RPMI7951 (cell line): ENCODE measurements at regions not wholly inside any gene's neighbourhood (a gene's known extent, or its start where the extent isn't known, plus 50 kb on each side); places are given as distances from the start of the nearest gene placed in this dataset.

ENCODE experiments used
- DNase-seq: peaks from one replicate; pipeline ENCODE4 v3.0.0-alpha.2; 2012; ENCODE audit warnings: low read depth

DNA sequence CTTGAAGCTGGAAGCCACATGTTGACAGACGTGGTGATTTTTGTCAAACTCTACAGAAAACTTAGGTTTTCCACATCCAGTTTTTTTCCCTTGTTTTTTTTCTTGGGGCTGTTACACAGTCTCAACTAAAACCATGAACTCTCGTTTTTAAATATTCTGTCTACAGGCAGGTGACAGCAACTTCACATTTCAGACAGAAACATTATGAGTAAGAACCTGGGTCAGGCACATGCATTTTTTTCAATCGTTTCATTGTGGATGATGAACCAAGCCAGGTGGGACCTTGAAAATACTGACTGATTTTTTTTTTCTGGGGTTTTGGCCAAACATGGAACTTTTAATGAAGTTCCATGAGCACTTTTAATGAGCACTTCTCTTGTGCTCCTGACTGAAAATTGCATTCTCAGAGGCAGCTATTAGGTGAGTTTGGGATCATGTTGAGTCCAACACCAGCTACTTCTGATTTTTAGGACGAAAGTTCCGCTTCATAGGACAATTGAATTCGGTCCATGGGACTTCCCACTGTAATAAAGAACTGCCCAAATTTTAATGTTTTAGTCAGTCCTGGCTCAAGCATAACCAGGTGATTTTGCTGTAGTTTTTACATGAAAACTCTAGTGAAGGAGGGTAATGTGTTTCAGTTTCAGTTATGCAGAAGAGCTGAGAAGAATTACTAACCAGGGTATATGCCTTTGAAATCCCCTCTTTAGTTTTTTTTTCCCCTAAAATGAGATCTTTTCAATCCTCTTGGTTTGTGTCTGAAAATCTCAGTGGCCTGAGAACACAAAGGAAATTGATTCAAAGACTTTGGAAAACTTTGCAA, 93.2 kb upstream of the ADAMTS16 start:
- no peak for DNase-seq

DNA sequence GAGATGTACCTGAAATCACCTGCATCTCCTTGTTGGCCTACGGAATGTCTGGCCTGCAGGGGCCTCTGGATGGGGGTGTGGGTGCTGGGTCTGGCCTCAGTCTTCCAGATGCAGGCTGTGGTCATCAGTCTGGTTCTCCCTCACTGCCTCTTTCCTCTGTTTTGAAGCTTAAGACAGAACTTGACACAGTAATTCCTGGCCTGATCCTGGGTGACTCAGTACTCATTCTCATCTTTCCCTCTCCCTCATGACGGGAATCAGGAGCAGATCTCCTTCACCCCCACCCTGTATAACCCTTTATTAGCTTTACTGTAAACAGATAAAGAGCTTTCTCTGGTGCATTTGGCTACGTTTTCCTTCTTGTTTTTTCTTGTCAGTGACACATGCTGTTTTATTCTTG, 89.3 kb upstream of the ADAMTS16 start:
- no peak for DNase-seq

DNA sequence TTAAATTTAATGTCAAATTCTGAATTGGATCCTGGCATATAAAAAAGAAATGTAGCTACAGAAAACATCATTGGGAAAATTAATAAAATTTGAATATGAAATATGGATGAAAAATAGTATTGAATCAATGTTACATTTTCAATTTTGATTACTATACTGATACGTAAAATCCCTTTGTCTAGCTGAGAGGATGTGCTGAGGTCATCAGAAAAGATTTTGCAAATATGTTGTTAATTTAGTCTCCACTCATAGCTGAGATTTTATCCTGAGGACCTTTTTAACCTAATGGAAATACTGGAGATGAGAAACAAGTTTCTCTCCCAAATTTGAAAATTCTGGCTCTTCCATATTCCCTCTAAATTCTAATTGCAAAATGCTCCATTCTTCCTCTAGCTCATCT, 84.4 kb upstream of the ADAMTS16 start:
- no peak for DNase-seq

DNA sequence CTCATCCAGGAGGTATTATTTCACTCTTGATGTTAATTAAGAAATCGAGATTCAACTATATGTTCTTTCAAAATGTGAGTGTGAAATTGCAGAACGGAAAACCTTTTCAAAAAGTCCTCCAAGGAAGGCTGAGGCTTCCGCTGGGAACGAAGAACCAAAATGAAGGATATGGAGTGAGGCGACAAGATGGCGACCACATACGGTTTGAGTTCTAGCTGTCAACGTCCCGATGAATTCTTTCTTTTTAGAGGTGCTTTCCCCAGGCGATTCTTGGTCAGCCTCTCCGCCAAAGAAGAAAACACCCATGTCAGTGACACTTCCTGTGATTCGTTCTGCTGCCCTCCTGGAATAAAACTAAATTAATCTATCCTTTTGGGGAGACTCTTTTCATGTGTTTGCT, 78.3 kb upstream of the ADAMTS16 start:
- DNase-seq, result peak; percentile 24

DNA sequence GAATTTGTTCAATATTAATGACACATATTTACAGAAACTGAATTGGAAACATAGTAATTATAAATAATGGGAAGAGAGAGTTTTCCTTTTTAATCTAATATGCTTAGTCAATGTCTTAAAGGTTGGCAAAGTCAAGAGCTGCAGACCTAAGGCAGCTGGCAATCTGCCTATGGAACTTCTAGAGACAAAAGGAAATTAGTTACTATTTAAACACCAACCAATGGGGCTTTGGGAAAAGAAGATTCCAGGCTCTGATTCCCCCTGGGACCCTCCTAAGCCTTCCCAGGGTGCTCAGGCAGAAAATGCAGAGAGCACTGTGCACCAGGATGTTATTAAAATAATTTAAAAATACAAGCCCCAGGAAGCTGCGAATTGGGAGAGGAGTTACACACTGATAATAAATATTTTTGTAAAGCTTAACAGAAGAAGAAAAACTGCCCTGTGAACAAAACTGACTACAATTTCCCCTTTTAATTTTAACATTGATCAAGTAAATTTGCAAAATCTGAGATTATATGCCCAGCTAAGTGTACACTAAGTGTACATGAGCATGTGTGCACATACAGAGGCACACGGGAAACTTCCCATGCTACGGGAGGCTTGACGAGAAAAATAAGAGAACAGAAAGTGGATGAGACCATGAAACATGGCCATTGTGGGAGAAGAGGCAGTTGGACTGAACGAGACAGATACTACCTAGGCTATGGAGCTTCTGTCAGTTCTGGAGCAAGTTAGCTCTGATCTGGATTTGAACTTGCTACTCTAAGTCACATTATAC, 77.4 kb upstream of the ADAMTS16 start:
- peak; percentile 20 for DNase-seq

DNA sequence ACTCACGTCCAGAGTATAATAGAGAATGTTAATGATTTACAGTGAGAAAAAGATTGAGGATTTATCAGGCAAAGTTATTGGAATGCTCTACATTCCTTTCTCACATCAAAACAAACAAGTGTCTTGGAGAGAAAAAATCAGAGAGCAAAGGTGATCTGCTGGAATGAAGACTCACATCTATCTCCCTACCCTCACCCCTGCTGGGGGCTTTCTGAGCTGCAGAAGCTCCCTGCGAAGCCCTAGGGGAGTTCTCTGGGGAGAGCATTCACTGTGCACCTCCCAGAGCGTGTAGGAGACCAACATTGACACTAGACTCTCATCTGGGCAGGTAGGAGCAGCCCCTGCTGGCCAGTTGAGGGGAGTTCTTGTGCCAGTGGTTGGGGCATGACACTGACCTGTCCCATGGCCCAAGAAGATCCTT, 76.6 kb upstream of the ADAMTS16 start:
- peak; percentile 35 for DNase-seq

DNA sequence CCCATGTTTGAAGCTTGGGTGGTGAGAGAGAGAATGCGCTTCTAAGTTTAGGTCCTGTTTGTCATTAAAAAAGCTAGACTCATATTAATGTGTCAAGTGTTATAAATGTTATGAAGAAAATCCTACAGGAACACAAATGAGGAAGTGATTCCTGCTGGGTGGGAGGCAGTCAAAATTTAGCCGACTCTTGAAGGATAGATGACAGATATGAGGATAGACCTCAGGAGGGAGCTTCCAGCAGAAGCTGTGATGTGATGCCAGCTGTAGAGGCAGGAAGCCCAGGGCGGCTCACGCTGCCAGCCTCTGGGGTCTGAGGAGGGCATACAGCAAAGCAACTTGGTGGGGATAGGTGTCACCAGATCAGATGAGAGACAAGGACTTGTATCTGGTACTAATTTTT, 74.7 kb upstream of the ADAMTS16 start:
- DNase-seq, result no peak

DNA sequence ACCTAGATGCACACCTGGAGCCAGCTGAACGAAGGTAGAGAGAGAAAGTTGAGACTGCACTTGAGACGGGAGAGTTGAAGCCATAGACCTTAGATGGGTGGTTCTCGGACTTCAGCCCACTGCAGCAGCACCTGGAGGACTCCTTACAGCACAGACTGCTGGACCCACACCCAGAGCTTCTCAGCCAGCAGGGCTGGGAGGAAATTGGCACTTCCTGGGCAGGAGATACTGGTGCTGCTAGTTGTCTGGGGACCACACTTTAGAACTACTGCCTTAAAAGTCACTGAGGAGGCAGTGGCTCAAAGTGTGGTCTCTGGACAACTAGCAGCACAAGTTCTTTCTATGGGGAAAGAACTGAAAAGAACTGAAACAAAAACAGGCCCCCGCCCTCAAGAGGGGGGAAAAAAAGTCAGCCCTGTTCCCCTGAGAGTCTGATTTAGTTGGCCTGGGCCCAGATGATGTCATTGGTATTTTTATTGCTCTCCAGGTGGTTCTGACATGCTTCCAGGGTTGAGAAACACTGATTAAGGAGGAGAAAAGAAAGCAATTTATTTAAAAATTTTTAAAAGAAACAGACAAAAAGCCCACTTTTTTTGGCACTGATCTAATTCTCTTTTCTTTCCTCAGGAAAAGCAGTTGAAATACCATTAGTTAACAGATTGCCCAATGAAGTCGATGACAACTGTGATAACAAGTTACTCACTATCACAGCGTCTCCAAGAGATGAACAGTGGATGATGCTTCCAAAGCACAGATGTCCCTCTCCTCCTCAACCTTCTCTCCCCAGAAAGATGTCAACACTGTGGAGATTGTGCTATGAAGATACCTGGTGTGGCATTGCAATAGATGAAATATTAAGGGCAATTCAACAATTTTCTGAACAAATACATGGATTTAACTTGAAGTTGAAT, 73.6 kb upstream of the ADAMTS16 start:
- no peak for DNase-seq

DNA sequence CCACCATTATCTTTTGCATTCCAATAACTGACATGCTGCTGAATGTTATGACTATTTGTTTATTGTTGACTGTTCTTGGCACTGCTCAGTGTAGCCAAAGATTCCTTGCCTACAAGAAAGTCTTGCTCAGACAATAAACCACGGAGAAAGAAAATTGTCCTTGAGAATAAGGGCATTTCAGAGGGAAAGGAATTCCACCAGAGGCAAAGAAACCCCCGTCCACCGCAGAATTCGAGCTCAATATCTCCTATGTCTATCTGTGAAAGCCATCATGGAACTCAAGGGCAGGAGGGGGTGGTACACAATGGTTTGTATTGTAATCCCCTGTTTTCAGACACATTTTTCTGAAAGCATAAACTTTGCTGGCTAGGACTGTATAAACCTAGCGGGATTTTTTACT, 70.3 kb upstream of the ADAMTS16 start:
- peak; percentile 39 for DNase-seq

DNA sequence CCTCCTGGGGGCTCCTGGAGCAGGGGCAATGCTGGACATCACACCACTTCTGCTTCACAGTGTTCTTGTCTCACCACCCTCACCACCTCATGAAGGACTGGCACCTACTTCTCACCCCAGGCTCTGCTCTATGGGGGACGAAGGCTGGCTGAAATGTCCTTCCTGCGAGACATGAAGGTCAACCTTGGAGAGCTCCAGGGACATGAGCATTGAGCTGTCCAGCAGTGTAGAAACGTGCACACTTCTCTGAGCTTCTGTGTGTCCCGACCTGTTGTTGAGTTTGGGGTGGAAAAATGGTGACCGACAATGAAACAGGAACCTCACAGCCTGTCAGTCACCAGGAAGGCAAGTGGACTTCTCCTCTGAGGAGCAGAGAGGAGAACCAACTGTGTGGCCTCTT, 68.6 kb upstream of the ADAMTS16 start:
- DNase-seq, result no peak

DNA sequence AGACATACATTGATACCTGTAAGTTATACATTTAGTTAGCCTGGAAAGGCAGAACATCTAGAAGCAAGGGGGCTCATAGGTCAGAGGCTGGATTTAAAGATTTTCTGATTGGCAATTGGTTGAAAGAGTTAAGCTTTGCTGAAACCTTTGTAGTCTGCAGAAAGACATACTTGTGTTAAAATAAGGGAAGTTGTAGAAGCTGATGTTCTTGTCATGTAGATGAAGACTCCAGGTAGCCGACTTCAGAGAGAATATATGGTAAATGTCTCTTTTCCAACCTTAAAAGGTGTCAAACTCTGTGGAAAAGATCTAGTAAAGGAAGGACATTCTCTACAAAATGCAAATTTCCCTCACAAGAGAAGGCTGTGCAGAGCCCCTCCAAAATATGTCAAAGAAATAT, 62.9 kb upstream of the ADAMTS16 start:
- DNase-seq, result no peak

DNA sequence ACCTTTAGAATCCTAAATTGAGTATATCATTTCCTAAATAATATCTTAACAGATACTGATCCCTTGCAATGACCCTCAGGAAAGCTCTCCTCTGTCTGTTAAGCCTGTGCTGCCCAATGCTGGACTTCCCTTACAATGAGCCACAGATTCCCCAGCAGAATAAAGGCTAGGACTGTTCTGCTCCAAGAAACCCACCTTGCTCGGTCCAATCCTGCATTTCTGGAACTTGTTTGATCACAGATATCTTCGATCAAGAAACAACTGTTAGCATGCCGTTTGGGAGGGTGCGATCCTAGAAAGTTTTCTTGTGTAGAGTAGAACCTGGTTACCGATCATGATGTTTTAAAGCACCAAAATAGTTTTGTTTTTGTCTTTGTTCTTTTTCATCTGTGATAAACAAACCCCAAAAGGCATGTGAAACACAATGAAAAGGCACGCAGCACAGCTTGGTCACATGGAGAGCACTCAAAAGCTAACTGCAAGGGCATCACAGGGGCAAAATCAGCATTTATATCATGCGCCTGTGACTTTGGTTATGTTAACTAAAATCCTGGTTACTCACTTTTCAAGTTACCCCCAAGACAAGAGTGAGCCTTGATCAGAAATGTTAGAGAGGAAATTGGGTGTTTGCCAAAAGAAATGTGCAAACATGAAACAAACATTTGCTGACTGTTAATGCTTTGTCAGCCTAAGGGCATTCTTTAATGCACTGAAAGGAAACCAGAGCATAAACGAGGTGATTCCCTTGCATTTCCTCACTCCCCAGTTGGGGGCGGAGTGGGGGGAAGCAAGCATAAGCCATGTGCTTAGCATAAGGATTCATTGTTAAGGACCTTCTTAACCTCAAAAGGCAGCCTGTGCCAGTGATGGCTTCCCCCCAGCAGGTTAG, 61.9 kb upstream of the ADAMTS16 start:
- DNase-seq, result peak; percentile 63

DNA sequence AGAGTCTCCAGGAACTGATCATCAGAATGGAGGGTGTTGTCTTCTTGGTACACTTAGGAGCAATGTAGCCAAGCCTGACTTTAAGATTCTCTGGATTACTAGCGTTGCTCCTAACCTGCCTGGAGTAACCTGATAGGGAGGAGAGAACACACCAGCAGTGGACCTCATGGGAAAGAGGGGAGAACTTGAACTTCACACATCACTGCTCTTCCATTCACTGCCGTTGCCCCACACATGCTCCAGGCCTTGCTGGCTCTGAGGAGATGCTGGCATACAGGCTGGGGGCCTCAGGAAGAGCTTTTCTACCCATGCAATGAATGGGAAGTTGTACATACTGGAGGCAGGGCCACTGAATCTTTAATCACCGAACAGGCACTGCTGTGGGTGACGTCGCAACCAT, 60.3 kb upstream of the ADAMTS16 start:
- DNase-seq, result no peak

DNA sequence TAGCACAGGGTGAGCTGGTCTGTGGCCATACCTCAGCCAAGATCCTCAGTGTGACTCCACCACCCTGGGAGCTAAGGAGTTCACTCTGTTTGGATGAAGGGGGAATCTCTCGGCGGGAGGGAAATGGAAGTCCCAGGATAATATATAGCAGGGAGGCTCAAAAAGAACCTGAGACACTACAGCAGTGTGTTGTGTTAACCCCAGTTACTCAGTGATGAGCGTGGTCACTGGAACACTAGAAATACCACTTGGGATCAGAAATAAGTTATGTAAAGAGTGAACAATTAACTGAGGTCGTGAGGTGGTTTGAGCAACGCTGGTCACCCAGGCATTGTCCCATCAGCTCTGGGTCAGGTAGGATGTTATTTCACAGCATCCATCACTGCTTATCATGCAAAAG, 59.3 kb upstream of the ADAMTS16 start:
- no peak for DNase-seq

DNA sequence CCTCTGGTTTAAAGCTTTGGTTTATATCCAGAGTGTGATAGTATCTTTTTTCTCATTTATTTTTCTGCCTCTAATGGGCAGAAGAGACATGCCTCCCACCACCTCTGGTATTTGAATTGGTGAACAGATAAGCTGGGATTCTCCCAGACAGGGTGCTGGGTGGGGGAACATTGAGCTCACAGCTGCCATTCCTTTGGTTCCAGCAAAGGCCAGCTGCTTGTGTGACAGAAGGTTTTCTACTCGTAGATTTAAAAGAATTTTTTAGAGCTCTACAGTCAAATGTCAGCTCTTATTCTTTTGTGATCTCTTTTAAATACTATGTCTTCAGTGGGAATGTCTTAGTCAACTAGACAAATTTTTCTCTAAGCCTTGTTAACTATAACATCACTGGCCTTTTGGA, 54.7 kb upstream of the ADAMTS16 start:
- no peak for DNase-seq

DNA sequence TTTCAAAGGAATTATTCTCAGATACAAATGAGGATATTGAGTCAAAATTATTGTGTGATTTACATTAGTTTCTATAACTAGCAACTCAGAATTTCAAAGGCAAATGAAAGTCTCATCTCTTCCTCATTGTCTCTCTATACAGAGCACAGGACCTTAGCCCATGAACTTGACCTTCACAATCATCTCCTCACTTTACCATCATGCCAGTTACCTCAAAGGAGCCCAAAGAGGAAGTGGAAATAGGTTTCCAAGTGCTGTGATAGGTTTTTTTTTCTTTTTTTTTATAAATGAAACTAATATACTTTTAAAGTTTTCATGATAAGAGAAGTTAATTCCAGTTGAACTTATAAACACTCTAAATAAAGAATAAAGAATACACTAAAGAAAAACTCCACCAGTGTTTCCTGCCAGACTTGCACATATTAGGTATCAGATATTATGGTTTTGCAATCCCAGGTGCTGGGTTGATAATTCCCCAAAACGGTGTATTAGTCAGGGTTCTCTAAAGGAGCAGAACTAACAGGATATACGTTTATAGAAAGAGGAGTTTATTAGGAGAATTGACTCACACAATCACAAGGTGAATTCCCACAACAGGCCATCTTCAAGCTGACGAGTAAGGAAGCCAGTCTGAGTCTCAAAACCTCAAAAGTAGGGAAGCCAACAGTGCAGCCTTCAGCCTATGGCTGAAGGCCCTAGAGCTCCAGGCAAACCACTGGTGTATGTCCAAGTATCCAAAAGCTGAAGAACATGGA, 50.1 kb upstream of the ADAMTS16 start:
- no peak for DNase-seq
